PFSK-1 (cell line): ENCODE measurements at regions not wholly inside any gene's neighbourhood (a gene's known extent, or its start where the extent isn't known, plus 50 kb on each side); places are given as distances from the start of the nearest gene placed in this dataset.

Experiments used
- FOXP2 ChIP-seq: optimal IDR thresholded peaks from 2 replicates; pipeline ENCODE3; 2011; ENCODE audit warnings: borderline replicate concordance, control low read depth, inconsistent platforms; ENCODE audit not compliant: insufficient read depth; ENCODE audit errors: extremely low read length, extremely low read depth
- POLR2AphosphoS5 ChIP-seq: IDR thresholded peaks from 2 replicates; pipeline ENCODE4 v1.6.1; 2012; ENCODE audit warnings: low read depth, mild to moderate bottlenecking, control low read depth, low read length, moderate library complexity
- REST ChIP-seq, 2 experiments: IDR thresholded peaks; 2 replicates each; pipeline versions ENCODE4 v1.6.1 to v1.8.0; 2011 to 2012; ENCODE audit warnings: low read depth in 2 of 2, low read length in 2 of 2, control low read depth in 1 of 2, inconsistent platforms in 1 of 2, mild to moderate bottlenecking in 1 of 2, moderate library complexity in 1 of 2; ENCODE audit not compliant: insufficient read depth in 1 of 2
- SIN3A ChIP-seq: IDR thresholded peaks from 2 replicates; pipeline ENCODE4 v1.6.1; 2012; ENCODE audit warnings: mild to moderate bottlenecking, low read length, moderate library complexity, borderline replicate concordance; ENCODE audit not compliant: insufficient read depth
- TAF1 ChIP-seq: IDR thresholded peaks from 2 replicates; pipeline ENCODE4 v1.6.1; 2012; ENCODE audit warnings: low read length, control low read depth, borderline replicate concordance; ENCODE audit not compliant: insufficient read depth

- TF ChIP-seq TAF1 (no peak), REST (IDR thresholded peaks at IDR 0.05; ENCODE audit: insufficient read depth in 1 of 2, low read depth in 2 of 2, low read length in 2 of 2) (no peak), SIN3A (no peak), POLR2AphosphoS5 (no peak), FOXP2 (no peak)
These were observed 383.3 kb downstream of the INHBA start for GRCh38 chr7:41319581-41319980.

GRCh38 chr7:41316410-41316809 lies 386.5 kb downstream of the INHBA start:
- no peak for TF ChIP-seq POLR2AphosphoS5
- no peak for TF ChIP-seq REST (IDR thresholded peaks at IDR 0.05; ENCODE audit: insufficient read depth in 1 of 2, low read depth in 2 of 2, low read length in 2 of 2)
- TF ChIP-seq TAF1 = no peak
- no peak for TF ChIP-seq FOXP2
- no peak for TF ChIP-seq SIN3A

GRCh38 chr7:41315764-41316163 lies 387.1 kb downstream of the INHBA start:
- no peak for TF ChIP-seq TAF1
- no peak for TF ChIP-seq POLR2AphosphoS5
- TF ChIP-seq REST (IDR thresholded peaks at IDR 0.05; ENCODE audit: insufficient read depth in 1 of 2, low read depth in 2 of 2, low read length in 2 of 2) = no peak
- TF ChIP-seq FOXP2 = no peak
- no peak for TF ChIP-seq SIN3A

- TF ChIP-seq POLR2AphosphoS5 (no peak), TAF1 (no peak), SIN3A (no peak), FOXP2 (no peak), REST (IDR thresholded peaks at IDR 0.05; ENCODE audit: insufficient read depth in 1 of 2, low read depth in 2 of 2, low read length in 2 of 2) (no peak)
These were observed 389.7 kb downstream of the INHBA start for GRCh38 chr7:41313171-41313570.

GRCh38 chr7:41312235-41312634 lies 390.7 kb downstream of the INHBA start:
- no peak for TF ChIP-seq TAF1
- no peak for TF ChIP-seq SIN3A
- no peak for TF ChIP-seq REST (IDR thresholded peaks at IDR 0.05; ENCODE audit: insufficient read depth in 1 of 2, low read depth in 2 of 2, low read length in 2 of 2)
- no peak for TF ChIP-seq FOXP2
- TF ChIP-seq POLR2AphosphoS5 = no peak
